Hepatocyte (in vitro differentiated cells): ENCODE measurements at regions not wholly inside any gene's neighbourhood (a gene's known extent, or its start where the extent isn't known, plus 50 kb on each side); places are given as distances from the start of the nearest gene placed in this dataset.

Experiments
- DNase-seq: peaks from one replicate; pipeline ENCODE4 v3.0.0-alpha.2; 2016; ENCODE audit warnings: low spot score
- H2AFZ ChIP-seq: fragments of 200-600 bp; sonication (generic); 2 replicates; pipeline ENCODE4 v1.6.0; 2016; ENCODE audit warnings: antibody characterized with exemption, mild to moderate bottlenecking
- H3K27ac ChIP-seq: fragments of 200-600 bp; sonication (generic); 2 replicates; pipeline ENCODE4 v1.5.1; 2016; ENCODE audit warnings: mild to moderate bottlenecking
- H3K27me3 ChIP-seq: fragments of 200-600 bp; sonication (generic); 2 replicates; pipeline ENCODE4 v1.6.1; 2016
- H3K36me3 ChIP-seq: fragments of 200-600 bp; sonication (generic); replicated peaks from 2 replicates; pipeline ENCODE4 v1.5.1; 2016; ENCODE audit warnings: low read depth; ENCODE audit not compliant: insufficient read depth
- H3K4me1 ChIP-seq: fragments of 200-600 bp; sonication (generic); 2 replicates; pipeline ENCODE4 v1.5.1; 2016; ENCODE audit warnings: mild to moderate bottlenecking, moderate library complexity; ENCODE audit not compliant: insufficient read depth
- H3K4me2 ChIP-seq: fragments of 200-600 bp; sonication (generic); 2 replicates; pipeline ENCODE4 v1.6.0; 2016
- H3K4me3 ChIP-seq: fragments of 200-600 bp; sonication (generic); 2 replicates; pipeline ENCODE4 v1.5.1; 2016; ENCODE audit warnings: mild to moderate bottlenecking
- H3K79me2 ChIP-seq: fragments of 200-600 bp; sonication (generic); 2 replicates; pipeline ENCODE4 v1.6.0; 2017; ENCODE audit warnings: mild to moderate bottlenecking
- H3K9me2 ChIP-seq: fragments of 200-600 bp; sonication (generic); replicated peaks from 2 replicates; pipeline ENCODE4 v1.6.0; 2017; ENCODE audit warnings: mild to moderate bottlenecking; ENCODE audit not compliant: insufficient read depth
- H3K9me3 ChIP-seq: fragments of 200-600 bp; sonication (generic); 2 replicates; pipeline ENCODE4 v1.5.1; 2016; ENCODE audit warnings: low read depth, mild to moderate bottlenecking
- H4K20me1 ChIP-seq: fragments of 200-600 bp; sonication (generic); 2 replicates; pipeline ENCODE4 v1.6.0; 2016; ENCODE audit warnings: mild to moderate bottlenecking; ENCODE audit not compliant: insufficient read depth, poor library complexity, severe bottlenecking
- CTCF ChIP-seq: fragments of 200-600 bp; sonication (generic); IDR thresholded peaks from 2 replicates; pipeline ENCODE4 v1.5.1; 2016; ENCODE audit warnings: antibody characterized with exemption, mild to moderate bottlenecking; ENCODE audit not compliant: poor library complexity
- EZH2 ChIP-seq: fragments of 200-600 bp; sonication (generic); IDR thresholded peaks from 2 replicates; pipeline ENCODE4 v1.6.1; 2016; ENCODE audit warnings: antibody characterized with exemption, mild to moderate bottlenecking, borderline replicate concordance
- EZH2phosphoT487 ChIP-seq: fragments of 200-600 bp; sonication (generic); IDR thresholded peaks from one replicate; pipeline ENCODE4 v1.6.1; 2018; ENCODE audit warnings: antibody characterized with exemption, mild to moderate bottlenecking, low read depth, moderate library complexity; ENCODE audit not compliant: unreplicated experiment, severe bottlenecking
- WGBS: methylation state at CpG from one replicate; pipeline ENCODE4 v1.1.6; 2016; ENCODE audit warnings: low lambda C conversion rate; ENCODE audit errors: missing lambda C conversion rate; 5-methylcytosine and 5-hydroxymethylcytosine counted together

GRCh38 chr15:46786590-46787285 lies 930.6 kb upstream of the SEMA6D start:
- Histone ChIP-seq H3K4me3 (no peak overlapping the region), H4K20me1 (no peaks in the 10 kb centered on the region), H2AFZ (no peak overlapping the region), H3K79me2 (no peaks in the 10 kb centered on the region), H3K9me3 (no peaks in the 10 kb centered on the region), H3K4me1 (no peaks in the 10 kb centered on the region), H3K36me3 (no peaks in the 10 kb centered on the region), H3K27me3 (no peaks in the 10 kb centered on the region), H3K9me2 (no peaks in the 10 kb centered on the region), H3K27ac (no peak overlapping the region), H3K4me2 (no peak overlapping the region)
- peak; percentile 17 for TF ChIP-seq CTCF
- TF ChIP-seq EZH2phosphoT487, result no peak
- TF ChIP-seq EZH2, result no peak
- 55% methylated on average over 5 of the region's 5 CpGs for WGBS
- DNase-seq, result peak; percentile 11

- 80% methylated on average over 3 of the region's 3 CpGs for WGBS
- no peak overlapping the region for H3K4me2 ChIP-seq
- H3K27ac ChIP-seq, result no peak overlapping the region
- no peak overlapping the region for H2AFZ ChIP-seq
- no peaks in the 10 kb centered on the region for H3K36me3 ChIP-seq
- H3K79me2 ChIP-seq, result no peaks in the 10 kb centered on the region
- TF ChIP-seq EZH2 (no peak), EZH2phosphoT487 (no peak), CTCF (no peak)
- no peak overlapping the region for H3K4me3 ChIP-seq
- no peaks in the 10 kb centered on the region for H3K9me2 ChIP-seq
- no peak for DNase-seq
- H4K20me1 ChIP-seq, result no peaks in the 10 kb centered on the region
- H3K27me3 ChIP-seq, result no peaks in the 10 kb centered on the region
- H3K4me1 ChIP-seq, result no peaks in the 10 kb centered on the region
- no peaks in the 10 kb centered on the region for H3K9me3 ChIP-seq
Observed at GRCh38 chr15:46795685-46796084, 921.6 kb upstream of the SEMA6D start.

- 29% methylated on average over 1 of the region's 1 CpG for WGBS
- H3K4me2 ChIP-seq, result no peak overlapping the region
- H3K9me2 ChIP-seq, result no peaks in the 10 kb centered on the region
- TF ChIP-seq EZH2phosphoT487 (no peak), EZH2 (no peak), CTCF (no peak)
- H3K4me3 ChIP-seq, result no peak overlapping the region
- no peaks in the 10 kb centered on the region for H3K27me3 ChIP-seq
- H3K79me2 ChIP-seq, result no peaks in the 10 kb centered on the region
- H3K9me3 ChIP-seq, result no peaks in the 10 kb centered on the region
- no peak for DNase-seq
- peak overlapping the region; percentile 13 for H2AFZ ChIP-seq
- no peak overlapping the region for H3K27ac ChIP-seq
- no peaks in the 10 kb centered on the region for H4K20me1 ChIP-seq
- no peaks in the 10 kb centered on the region for H3K36me3 ChIP-seq
- H3K4me1 ChIP-seq, result no peaks in the 10 kb centered on the region
Observed at GRCh38 chr15:46808834-46809233, 908.5 kb upstream of the SEMA6D start.

- Histone ChIP-seq H3K9me3 (no peaks in the 10 kb centered on the region), H3K27me3 (no peaks in the 10 kb centered on the region), H3K4me3 (no peak overlapping the region), H3K9me2 (no peaks in the 10 kb centered on the region), H3K36me3 (no peaks in the 10 kb centered on the region), H4K20me1 (no peaks in the 10 kb centered on the region), H3K79me2 (no peaks in the 10 kb centered on the region), H3K4me1 (no peaks in the 10 kb centered on the region), H3K4me2 (no peak overlapping the region), H2AFZ (no peak overlapping the region), H3K27ac (no peak overlapping the region)
- 92% methylated on average over 4 of the region's 4 CpGs for WGBS
- no peak for DNase-seq
- TF ChIP-seq CTCF (no peak), EZH2phosphoT487 (no peak), EZH2 (no peak)
Observed at GRCh38 chr15:46815240-46815639, 902.1 kb upstream of the SEMA6D start.
